B cell (primary cell): ENCODE measurements at regions not wholly inside any gene's neighbourhood (a gene's known extent, or its start where the extent isn't known, plus 50 kb on each side); places are given as distances from the start of the nearest gene placed in this dataset.

Experiments
- CTCF ChIP-seq: fragments of 200-600 bp; IDR thresholded peaks from one replicate; pipeline ENCODE4 v1.8.0; 2022; ENCODE audit warnings: antibody characterized with exemption, mild to moderate bottlenecking
- EZH2 ChIP-seq: IDR thresholded peaks from 2 replicates; pipeline ENCODE4 v1.6.1; 2012; ENCODE audit warnings: borderline replicate concordance, low read depth, mild to moderate bottlenecking, moderate library complexity, low read length; ENCODE audit not compliant: insufficient read depth, poor library complexity, severe bottlenecking

GRCh38 chr3:103968751-103969150 lies 1398.0 kb upstream of the ALCAM start:
- TF ChIP-seq CTCF (no peak), EZH2 (no peak)
